HG03565 (cell line): ENCODE measurements at regions not wholly inside any gene's neighbourhood (a gene's known extent, or its start where the extent isn't known, plus 50 kb on each side); places are given as distances from the start of the nearest gene placed in this dataset.

Experiments
- ATAC-seq: cut with Tn5 transposase; IDR thresholded peaks from one replicate; pipeline ENCODE4 v1.9.1; 2021; ENCODE audit warnings: mild to moderate bottlenecking, moderate library complexity; ENCODE audit not compliant: unreplicated experiment

DNA sequence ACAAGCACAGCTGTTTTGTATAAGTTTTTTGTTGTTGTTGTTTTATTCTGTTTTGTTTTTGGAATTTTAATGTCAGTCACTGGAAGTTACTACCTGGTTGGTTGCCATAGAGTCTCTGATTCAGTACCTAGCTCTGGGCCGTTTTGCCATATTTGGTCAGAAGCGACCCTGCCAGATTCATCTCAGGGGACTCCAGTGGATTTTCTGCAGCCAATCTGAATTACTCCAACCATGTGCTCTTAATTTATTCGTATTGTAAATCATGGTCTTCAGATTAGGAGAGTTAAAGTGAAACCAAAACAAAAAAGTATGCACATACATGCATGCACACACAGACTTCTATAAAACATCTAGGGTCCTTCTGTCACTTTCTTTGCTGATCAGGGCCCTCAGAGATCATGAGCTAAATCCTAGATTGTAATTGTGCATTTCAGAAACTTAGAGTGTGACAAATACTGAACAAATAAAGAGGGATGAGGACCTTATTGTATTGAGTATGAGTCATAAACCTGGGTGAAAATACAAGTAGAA lies 317.4 kb upstream of the UBE2E3 start:
- ATAC-seq: no peak

DNA sequence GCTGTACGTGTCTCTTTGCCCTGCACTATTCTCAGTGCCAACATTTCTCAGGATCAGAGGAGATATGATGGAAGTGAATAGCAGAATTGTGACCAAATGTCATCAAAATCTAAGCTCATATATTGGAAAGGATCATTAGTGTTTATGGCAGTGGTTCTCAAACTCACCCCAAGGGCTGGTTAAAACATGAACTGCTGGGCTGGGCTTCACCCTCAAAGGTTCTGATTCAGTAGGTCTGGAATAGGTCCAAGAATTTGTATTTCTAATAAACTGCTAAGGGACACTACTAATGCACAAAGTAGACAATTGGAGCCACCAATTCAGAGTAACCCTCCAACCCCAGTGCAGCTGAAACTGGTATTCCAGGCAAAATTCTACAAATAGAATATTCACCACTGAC lies 317.9 kb upstream of the UBE2E3 start:
- no peak for ATAC-seq

DNA sequence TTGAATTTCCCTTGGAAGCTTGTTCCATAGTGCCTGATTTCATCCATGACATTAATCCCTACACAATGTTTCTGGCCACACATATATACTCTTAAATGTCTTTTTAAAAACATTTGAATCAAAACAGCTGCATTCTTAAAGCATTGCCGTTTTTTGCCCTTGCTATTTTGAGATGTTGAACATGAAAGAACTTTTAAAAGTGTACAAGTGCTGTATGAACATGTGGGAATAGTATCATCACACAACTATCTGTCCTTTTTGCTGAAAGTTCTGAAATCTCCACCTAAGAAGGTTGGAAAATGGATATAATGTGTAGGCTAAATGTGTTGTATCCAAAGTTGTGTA lies 318.7 kb upstream of the UBE2E3 start:
- ATAC-seq: no peak

DNA sequence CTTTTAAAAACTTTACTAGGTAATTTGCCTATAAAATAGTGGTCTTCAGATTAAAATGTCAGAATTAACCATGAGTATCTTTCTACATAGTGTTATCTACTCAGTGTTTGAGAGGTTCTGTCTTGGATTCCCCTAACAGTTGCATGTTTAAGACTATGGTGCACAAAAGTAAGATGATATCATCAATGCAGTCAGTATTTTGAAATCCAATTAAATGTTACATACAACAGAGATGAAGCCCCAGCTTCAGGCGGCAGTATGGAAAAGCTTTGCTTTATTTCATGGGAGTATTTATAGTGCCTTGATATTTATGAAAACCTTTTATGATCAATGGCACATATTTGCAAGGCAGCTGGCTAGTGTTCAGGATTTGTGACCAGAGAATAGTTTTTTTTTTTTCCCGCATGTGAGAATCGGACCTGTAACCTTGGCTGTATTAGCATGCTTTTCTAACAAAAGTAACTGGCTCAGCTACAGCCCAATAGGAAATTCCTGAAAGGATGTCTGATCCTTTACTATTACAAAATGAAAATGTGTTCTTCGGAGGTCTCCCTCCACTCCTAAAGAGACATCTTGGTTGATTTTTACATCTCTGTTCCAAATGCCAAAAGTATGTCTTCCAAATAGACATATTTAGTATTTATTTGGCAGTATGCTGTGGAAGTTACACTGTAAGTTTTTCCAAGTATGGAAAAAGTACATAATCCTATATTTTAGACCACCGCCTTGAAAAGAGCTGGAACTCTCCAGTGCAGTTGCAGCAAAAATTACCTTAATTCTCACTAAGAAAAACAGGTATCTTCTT lies 319.3 kb upstream of the UBE2E3 start:
- no peak for ATAC-seq

GRCh38 chr2:180660207-180660606 lies 320.2 kb upstream of the UBE2E3 start:
- ATAC-seq: no peak

- no peak for ATAC-seq
Measured at GRCh38 chr2:180657054-180657453, 323.4 kb upstream of the UBE2E3 start.

- no peak for ATAC-seq
Measured at GRCh38 chr2:180656455-180656847, 324.0 kb upstream of the UBE2E3 start.

GRCh38 chr2:180655842-180656454 lies 324.5 kb upstream of the UBE2E3 start:
- no peak for ATAC-seq

DNA sequence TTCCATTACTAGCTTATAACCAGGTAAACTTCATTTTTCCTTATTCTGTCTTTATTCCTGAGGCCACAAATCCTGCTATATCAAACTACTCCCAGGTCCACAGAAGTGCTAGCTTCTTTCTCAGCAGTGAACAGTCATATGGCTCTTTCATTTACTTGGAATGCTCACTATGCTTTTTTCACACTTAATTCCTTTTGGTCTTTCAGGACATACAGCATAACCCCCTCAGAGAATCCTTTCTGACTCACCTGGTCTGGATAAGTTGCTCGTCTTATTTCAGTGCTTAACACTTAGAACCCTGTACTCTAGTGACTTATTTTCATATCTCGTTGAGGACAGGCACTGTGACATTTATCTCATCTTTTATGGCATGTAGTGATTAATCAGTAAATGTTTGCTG lies 325.0 kb upstream of the UBE2E3 start:
- no peak for ATAC-seq

DNA sequence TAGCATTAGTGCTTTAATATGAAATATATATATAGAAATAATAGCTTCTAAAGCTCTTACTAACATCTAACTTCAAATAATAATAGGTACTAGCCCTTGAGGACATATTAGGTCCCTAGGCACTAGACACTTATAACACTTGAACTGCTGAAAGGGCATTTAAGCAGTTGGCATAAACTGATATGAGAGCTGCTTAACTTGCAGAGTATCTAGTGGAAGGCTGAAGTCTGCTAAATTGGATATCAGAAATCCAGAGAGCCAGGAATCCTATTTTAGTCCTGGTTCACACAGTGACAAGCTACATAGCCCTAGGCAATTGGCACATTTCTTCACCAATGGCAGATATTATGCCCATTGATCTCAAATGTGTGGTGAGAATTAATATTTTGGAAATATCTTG lies 326.9 kb upstream of the UBE2E3 start:
- no peak for ATAC-seq

DNA sequence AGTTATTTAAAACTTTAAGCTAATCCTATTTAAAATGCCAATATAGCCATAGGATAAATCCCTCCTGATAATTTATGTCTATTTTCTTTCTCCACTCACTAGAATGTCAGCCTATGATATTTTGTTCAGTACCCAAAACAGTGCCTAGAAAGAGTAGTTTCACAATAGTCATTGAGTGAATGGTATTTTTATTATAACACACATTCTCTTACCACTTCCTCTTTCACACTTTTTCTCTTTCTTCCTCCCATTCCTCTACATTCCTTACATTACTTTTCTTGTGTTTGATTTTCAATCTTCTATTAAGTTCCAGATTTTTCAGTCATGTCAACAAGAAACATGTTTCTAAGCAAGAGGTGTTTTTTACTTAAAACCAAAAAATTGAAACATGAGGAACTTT lies 327.6 kb upstream of the UBE2E3 start:
- no peak for ATAC-seq

- ATAC-seq: no peak
Measured at GRCh38 chr2:180651596-180651995, 328.8 kb upstream of the UBE2E3 start.

DNA sequence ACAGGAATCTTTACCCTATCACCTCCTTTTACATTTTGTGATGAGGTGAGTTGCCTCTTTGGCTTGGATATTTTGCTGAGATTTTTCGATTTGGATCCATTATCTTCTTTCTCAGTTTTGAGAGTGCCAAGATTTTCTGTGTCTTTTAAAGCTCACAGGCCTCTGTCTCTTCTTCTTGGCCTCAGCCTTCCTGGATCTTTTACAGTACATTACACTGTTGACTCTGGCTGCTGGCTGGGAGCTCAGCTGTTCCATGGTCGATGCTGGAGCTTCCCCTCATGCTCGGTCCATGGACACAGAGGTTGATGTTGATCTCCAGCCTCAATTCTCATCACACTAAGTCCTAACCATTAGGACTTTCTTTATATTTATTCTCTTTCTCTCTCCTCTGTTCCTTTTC lies 332.8 kb upstream of the UBE2E3 start:
- no peak for ATAC-seq

- no peak for ATAC-seq
Measured at GRCh38 chr2:180647221-180647620, 333.2 kb upstream of the UBE2E3 start.

GRCh38 chr2:180646756-180647155 lies 333.6 kb upstream of the UBE2E3 start:
- no peak for ATAC-seq

GRCh38 chr2:180644709-180645108 lies 335.7 kb upstream of the UBE2E3 start:
- ATAC-seq: no peak

GRCh38 chr2:180630756-180631155 lies 349.6 kb upstream of the UBE2E3 start:
- ATAC-seq: no peak

- no peak for ATAC-seq
Measured at GRCh38 chr2:180625006-180625844, 355.2 kb upstream of the UBE2E3 start.

DNA sequence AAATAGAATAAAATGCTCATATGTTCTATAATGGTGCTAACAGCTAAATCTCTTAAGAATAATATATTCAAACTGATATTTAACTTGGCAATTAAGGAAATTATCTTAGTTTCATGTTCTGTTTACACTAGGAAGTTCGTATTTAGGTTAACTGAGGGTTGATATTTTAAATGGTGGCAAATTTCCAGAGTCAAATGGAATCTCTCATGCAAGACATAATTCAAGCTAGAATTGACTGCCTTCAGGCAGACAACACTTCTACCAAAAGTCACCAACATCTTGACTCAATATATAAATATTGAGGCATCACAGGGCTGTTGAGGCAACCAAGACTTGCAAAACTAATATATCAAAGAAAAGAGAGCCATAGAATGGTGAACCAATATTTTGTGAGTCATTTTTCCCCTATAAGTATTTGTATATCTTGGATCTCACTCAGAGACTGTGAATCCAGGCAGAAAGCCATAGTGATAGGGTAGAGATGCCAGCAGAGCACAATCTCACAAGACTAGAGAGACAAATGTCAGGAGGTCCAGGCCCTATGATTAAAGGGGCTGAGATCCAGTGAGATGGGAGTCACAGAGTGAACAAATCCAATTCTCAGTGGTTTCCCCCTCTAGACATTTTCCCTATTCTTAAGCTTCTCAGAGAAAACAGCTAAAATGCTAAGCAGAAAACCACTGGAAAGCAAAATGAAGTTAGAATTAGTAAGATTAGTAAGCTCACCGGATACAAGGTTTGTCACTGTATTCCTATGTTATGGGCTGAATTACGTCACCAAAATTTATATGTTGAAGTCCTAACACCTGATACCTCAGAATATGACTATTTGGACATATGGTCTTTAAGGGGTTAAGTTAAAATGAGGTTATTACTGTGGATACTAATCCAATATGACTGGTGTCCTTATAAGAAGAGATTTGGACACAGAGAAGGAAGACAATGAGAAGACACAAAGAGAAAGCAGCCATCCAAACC lies 358.2 kb upstream of the UBE2E3 start:
- ATAC-seq: no peak

- no peak for ATAC-seq
Measured at GRCh38 chr2:180621366-180621765, 359.0 kb upstream of the UBE2E3 start.
